GM21381 (cell line): ENCODE measurements at regions not wholly inside any gene's neighbourhood (a gene's known extent, or its start where the extent isn't known, plus 50 kb on each side); places are given as distances from the start of the nearest gene placed in this dataset.
"Not testable (repeated sequence)": the region's sequence is repeated elsewhere in the genome, so short reads cannot be mapped to it uniquely, and the experiment has no call there.

ENCODE experiments used
- ATAC-seq: cut with Tn5 transposase; IDR thresholded peaks from one replicate; pipeline ENCODE4 v1.9.1; 2021; ENCODE audit warnings: mild to moderate bottlenecking, moderate library complexity; ENCODE audit not compliant: unreplicated experiment

- ATAC-seq = no peak
Measured at GRCh38 chr2:39875182-39875913, 96.3 kb upstream of the THUMPD2 start.

GRCh38 chr2:39874236-39874635 lies 95.2 kb upstream of the THUMPD2 start:
- no peak for ATAC-seq

GRCh38 chr2:39873586-39873985 lies 94.5 kb upstream of the THUMPD2 start:
- ATAC-seq = no peak

- ATAC-seq = no peak
Measured at GRCh38 chr2:39872748-39873147, 93.7 kb upstream of the THUMPD2 start.

- no peak for ATAC-seq
Measured at GRCh38 chr2:39871291-39871761, 92.3 kb upstream of the THUMPD2 start.

- ATAC-seq = no peak
Measured at GRCh38 chr2:39870871-39871270, 91.8 kb upstream of the THUMPD2 start.

- no peak for ATAC-seq
Measured at GRCh38 chr2:39867268-39867667, 88.2 kb upstream of the THUMPD2 start.

GRCh38 chr2:39865751-39866150 lies 86.7 kb upstream of the THUMPD2 start:
- no peak for ATAC-seq

- not testable (repeated sequence) for ATAC-seq
Measured at GRCh38 chr2:39863672-39864071, 84.6 kb upstream of the THUMPD2 start.

- ATAC-seq = no peak
Measured at GRCh38 chr2:39860538-39860937, 81.5 kb upstream of the THUMPD2 start.

GRCh38 chr2:39858677-39859076 lies 79.6 kb upstream of the THUMPD2 start:
- no peak for ATAC-seq

- no peak for ATAC-seq
Measured at GRCh38 chr2:39855856-39856255, 76.8 kb upstream of the THUMPD2 start.

GRCh38 chr2:39854771-39855170 lies 75.7 kb upstream of the THUMPD2 start:
- no peak for ATAC-seq

GRCh38 chr2:39852831-39853230 lies 73.8 kb upstream of the THUMPD2 start:
- ATAC-seq = no peak

- peak; percentile 76 for ATAC-seq
Measured at GRCh38 chr2:39851651-39852110, 72.6 kb upstream of the THUMPD2 start.

GRCh38 chr2:39851251-39851650 lies 72.2 kb upstream of the THUMPD2 start:
- no peak for ATAC-seq

- ATAC-seq = no peak
Measured at GRCh38 chr2:39849982-39850526, 71.0 kb upstream of the THUMPD2 start.

- no peak for ATAC-seq
Measured at GRCh38 chr2:39849064-39849463, 70.0 kb upstream of the THUMPD2 start.

- no peak for ATAC-seq
Measured at GRCh38 chr2:39845460-39846146, 66.5 kb upstream of the THUMPD2 start.

- ATAC-seq = no peak
Measured at GRCh38 chr2:39839261-39839848, 60.3 kb upstream of the THUMPD2 start.

- ATAC-seq = no peak
Measured at GRCh38 chr2:39838589-39838988, 59.5 kb upstream of the THUMPD2 start.
